Chondrocyte (in vitro differentiated cells): ENCODE measurements at regions not wholly inside any gene's neighbourhood (a gene's known extent, or its start where the extent isn't known, plus 50 kb on each side); places are given as distances from the start of the nearest gene placed in this dataset.

Experiments
- DNase-seq: peaks from one replicate; pipeline ENCODE4 v3.0.0; 2021; ENCODE audit warnings: mixed read lengths, low spot score
- H3K27ac Mint-ChIP-seq: one replicate; pipeline ENCODE4 v1.8.0; 2021; ENCODE audit warnings: mild to moderate bottlenecking, moderate library complexity, mixed read lengths; ENCODE audit not compliant: unreplicated experiment
- H3K27me3 Mint-ChIP-seq: 2 replicates; pipeline ENCODE4 v1.8.0; 2021; ENCODE audit warnings: low read depth, mixed read lengths
- H3K36me3 Mint-ChIP-seq: 2 replicates; pipeline ENCODE4 v1.8.0; 2021; ENCODE audit warnings: low read depth, mixed read lengths
- H3K4me1 Mint-ChIP-seq: 2 replicates; pipeline ENCODE4 v1.8.0; 2021; ENCODE audit warnings: low read depth, mild to moderate bottlenecking, mixed read lengths
- H3K4me3 Mint-ChIP-seq: one replicate; pipeline ENCODE4 v1.8.0; 2021; ENCODE audit warnings: mild to moderate bottlenecking, moderate library complexity, mixed read lengths; ENCODE audit not compliant: unreplicated experiment
- H3K9me3 Mint-ChIP-seq: 2 replicates; pipeline ENCODE4 v1.8.0; 2021; ENCODE audit warnings: low read depth, mixed read lengths
- TF ChIP-seq, protein P1 (sequence below): fragments of 200-600 bp; sonication (generic); IDR thresholded peaks from 2 replicates; pipeline ENCODE4 v1.5.0; 2021; ENCODE audit warnings: antibody characterized with exemption, mild to moderate bottlenecking, moderate library complexity

- no peak for DNase-seq
- TF ChIP-seq, protein P1, sequence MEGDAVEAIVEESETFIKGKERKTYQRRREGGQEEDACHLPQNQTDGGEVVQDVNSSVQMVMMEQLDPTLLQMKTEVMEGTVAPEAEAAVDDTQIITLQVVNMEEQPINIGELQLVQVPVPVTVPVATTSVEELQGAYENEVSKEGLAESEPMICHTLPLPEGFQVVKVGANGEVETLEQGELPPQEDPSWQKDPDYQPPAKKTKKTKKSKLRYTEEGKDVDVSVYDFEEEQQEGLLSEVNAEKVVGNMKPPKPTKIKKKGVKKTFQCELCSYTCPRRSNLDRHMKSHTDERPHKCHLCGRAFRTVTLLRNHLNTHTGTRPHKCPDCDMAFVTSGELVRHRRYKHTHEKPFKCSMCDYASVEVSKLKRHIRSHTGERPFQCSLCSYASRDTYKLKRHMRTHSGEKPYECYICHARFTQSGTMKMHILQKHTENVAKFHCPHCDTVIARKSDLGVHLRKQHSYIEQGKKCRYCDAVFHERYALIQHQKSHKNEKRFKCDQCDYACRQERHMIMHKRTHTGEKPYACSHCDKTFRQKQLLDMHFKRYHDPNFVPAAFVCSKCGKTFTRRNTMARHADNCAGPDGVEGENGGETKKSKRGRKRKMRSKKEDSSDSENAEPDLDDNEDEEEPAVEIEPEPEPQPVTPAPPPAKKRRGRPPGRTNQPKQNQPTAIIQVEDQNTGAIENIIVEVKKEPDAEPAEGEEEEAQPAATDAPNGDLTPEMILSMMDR = no peak
- Mint-ChIP-seq H3K9me3 (no peaks in the 10 kb centered on the region), H3K27ac (no peak overlapping the region), H3K27me3 (no peaks in the 10 kb centered on the region), H3K4me1 (no peaks in the 10 kb centered on the region), H3K36me3 (no peaks in the 10 kb centered on the region), H3K4me3 (no peak overlapping the region)
These were observed 295.2 kb upstream of the SNX7 start for GRCh38 chr1:98366343-98366742.

GRCh38 chr1:98364544-98364943, 297.0 kb upstream of the SNX7 start:
- H3K27ac Mint-ChIP-seq = no peak overlapping the region
- no peak for DNase-seq
- H3K27me3 Mint-ChIP-seq = no peaks in the 10 kb centered on the region
- H3K36me3 Mint-ChIP-seq = no peaks in the 10 kb centered on the region
- H3K9me3 Mint-ChIP-seq = no peaks in the 10 kb centered on the region
- no peak overlapping the region for H3K4me3 Mint-ChIP-seq
- no peaks in the 10 kb centered on the region for H3K4me1 Mint-ChIP-seq
- TF ChIP-seq, protein P1 = no peak

DNA sequence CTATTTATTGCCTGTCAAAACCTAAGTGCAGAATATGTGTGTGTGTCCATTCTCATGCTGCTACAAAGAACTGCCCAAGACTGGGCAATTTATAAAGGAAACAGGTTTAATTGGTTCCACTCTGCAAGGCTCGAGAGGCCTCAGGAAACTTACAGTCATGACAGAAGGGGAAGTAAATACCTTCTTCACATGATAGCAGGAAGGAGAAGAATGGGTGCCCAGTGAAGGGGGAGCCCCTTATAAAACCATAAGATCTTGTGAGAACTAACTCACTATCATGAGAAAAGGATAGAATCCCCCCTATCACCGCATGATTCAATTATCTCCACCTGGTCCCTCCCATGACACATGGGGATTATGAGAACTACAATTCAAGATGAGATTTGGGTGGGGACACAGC, 300.7 kb upstream of the SNX7 start:
- Mint-ChIP-seq H3K4me3 (no peak overlapping the region), H3K36me3 (no peaks in the 10 kb centered on the region), H3K4me1 (peaks cover 8% of the 10 kb centered on the region), H3K27ac (no peak overlapping the region), H3K27me3 (no peaks in the 10 kb centered on the region), H3K9me3 (no peaks in the 10 kb centered on the region)
- no peak for DNase-seq
- TF ChIP-seq, protein P1 = no peak

DNA sequence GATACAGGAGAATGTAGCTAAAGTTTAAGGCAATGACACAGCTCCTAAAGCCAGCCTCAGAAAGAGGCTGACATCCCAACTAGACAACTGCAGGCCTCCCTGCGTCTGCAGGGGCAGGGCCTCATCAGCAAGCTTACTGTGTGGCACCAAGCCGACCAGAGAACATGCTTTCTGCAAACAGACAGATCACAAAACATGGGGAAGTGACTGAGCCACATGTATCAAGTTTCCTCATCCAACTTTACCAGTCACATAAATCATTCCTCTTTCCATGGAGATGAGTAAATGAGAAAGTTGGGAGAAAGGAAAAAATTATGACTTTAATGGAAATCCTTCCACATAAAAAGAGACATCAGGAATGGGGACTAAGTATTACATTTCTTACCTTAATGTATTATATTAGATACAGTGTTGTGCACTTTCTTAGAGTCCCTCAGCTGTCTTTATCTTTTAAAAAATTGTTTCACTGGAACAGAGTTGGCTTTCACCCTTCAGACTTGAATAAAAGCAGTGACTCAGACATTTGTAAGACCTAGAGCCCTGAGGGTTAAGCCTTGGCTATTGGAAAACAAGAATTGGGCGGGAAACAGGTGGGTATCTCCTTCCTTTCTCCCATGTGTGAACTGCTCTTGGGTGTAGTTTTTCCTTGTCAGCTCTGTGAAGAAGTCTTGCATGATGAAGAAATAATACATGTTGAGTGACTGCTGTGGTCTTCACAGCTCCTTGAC, 305.7 kb upstream of the SNX7 start:
- no peak for DNase-seq

DNA sequence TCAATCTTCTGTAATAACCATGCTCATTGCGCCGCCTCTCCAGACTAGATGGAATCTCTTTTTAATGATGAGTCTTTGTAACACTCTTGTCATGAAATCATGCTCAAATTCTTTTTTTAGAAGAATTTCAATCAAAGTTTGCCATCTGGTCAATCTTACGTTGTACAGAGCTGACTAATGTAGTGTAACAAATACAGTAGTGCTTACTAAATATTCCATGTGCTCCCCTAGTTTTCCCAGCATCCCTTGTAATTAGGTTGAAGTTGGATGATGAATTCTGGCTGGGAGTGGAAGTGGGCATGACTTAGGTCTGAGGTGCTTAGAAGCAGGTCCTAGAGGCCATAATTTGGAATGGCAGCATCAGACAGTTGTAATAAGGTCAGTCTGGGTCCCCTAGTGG, 309.1 kb upstream of the SNX7 start:
- H3K27me3 Mint-ChIP-seq = no peaks in the 10 kb centered on the region
- no peak overlapping the region for H3K27ac Mint-ChIP-seq
- H3K4me1 Mint-ChIP-seq = peaks cover 8% of the 10 kb centered on the region
- H3K9me3 Mint-ChIP-seq = no peaks in the 10 kb centered on the region
- H3K4me3 Mint-ChIP-seq = no peak overlapping the region
- no peak for DNase-seq
- H3K36me3 Mint-ChIP-seq = no peaks in the 10 kb centered on the region
- TF ChIP-seq, protein P1 = no peak

More for the DNA sequence above, 305.7 kb upstream of the SNX7 start:
- H3K27me3 Mint-ChIP-seq = no peaks in the 10 kb centered on the region
- no peak overlapping the region for H3K4me3 Mint-ChIP-seq
- H3K4me1 Mint-ChIP-seq = peaks cover 15% of the 10 kb centered on the region
- H3K36me3 Mint-ChIP-seq = no peaks in the 10 kb centered on the region
- TF ChIP-seq, protein P1 = no peak
- H3K9me3 Mint-ChIP-seq = no peaks in the 10 kb centered on the region
- H3K27ac Mint-ChIP-seq = no peak overlapping the region
